ENCODE measurements at regions not wholly inside any gene's neighbourhood (a gene's known extent, or its start where the extent isn't known, plus 50 kb on each side); places are given as distances from the start of the nearest gene placed in this dataset.

DNA sequence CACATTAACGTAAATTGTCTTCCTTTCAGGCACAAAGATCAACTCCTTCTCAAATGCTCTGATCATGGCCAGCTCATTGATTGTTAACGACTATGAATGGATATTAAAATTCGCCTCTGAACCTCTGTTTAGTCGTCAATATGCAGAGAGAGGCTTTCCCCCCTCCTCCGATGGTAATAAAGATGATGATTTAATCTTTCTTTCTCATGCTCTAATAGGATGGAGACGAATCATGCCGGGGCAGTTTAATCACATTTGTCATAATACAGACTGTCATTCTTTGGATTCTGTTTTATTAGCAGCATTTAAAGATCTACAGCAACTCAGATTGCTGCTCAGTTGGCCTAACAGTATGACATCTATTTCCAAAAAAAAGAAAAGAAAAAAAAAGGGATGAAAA, 132.9 kb downstream of the SREK1 start:
- Histone ChIP-seq H3K9ac (ENCODE audit: insufficient read depth, low read depth, low read length) (no peak overlapping the region), H2AFZ (ENCODE audit: low read length) (no peak overlapping the region), H3K36me3 (replicated peaks in 1 of 2; ENCODE audit: control insufficient read depth in 1 of 2, insufficient read depth in 2 of 2, low read length in 2 of 2) (no peaks in the 10 kb centered on the region), H3K4me1 (ENCODE audit: insufficient read depth, low read length) (no peaks in the 10 kb centered on the region), H3K4me2 (ENCODE audit: low read depth, low read length) (no peak overlapping the region), H3K9me3 (ENCODE audit: low read length) (no peaks in the 10 kb centered on the region), H4K20me1 (ENCODE audit: insufficient read depth, low read length) (no peaks in the 10 kb centered on the region), H3K4me3 (replicated peaks in 1 of 3; ENCODE audit: insufficient read depth in 1 of 3, low read depth in 2 of 3, low read length in 3 of 3) (no peak overlapping the region), H3K27ac (ENCODE audit: extremely low read length, insufficient read depth, low read length) (no peak overlapping the region), H3K79me2 (ENCODE audit: insufficient read depth, low read length) (no peaks in the 10 kb centered on the region), H3K27me3 (ENCODE audit: control insufficient read depth in 1 of 2, insufficient read depth in 2 of 2, low read length in 2 of 2) (peaks cover 1 to 24% of the 10 kb centered on the region in 2 experiments; a peak in 3 of 5 replicates)
- 6% methylated on average over 7 of the region's 7 CpGs for WGBS (ENCODE audit: low lambda C conversion rate)
- ATAC-seq: no peak
- no TSS peak for BruUV-seq (replicated peaks)
- TF ChIP-seq ZNF264 (CRISPR knock-in tag; IDR thresholded peaks at IDR 0.05): no peak
- no peak for TF ChIP-seq ATM (IDR thresholded peaks at IDR 0.05; ENCODE audit: borderline replicate concordance)
- no peak for TF ChIP-seq PCBP2 (optimal IDR thresholded peaks at IDR 0.05; ENCODE audit: low read depth, low read length, poor library complexity, severe bottlenecking)
- TF ChIP-seq SOX5 (CRISPR knock-in tag; IDR thresholded peaks at IDR 0.05; ENCODE audit: borderline replicate concordance): no peak
- no peak for TF ChIP-seq ZNF263 (CRISPR knock-in tag; IDR thresholded peaks at IDR 0.05)
- TF ChIP-seq EEA1 (CRISPR knock-in tag; IDR thresholded peaks at IDR 0.05; ENCODE audit: borderline replicate concordance): no peak
- no peak for TF ChIP-seq NONO (IDR thresholded peaks at IDR 0.05)
- no peak for TF ChIP-seq NONO (CRISPR knock-in tag; conservative IDR thresholded peaks at IDR 0.05)
- TF ChIP-seq ZNF768 (CRISPR knock-in tag; IDR thresholded peaks at IDR 0.05): no peak
- TF ChIP-seq KLF13 (CRISPR knock-in tag; IDR thresholded peaks at IDR 0.05): no peak
- in situ Hi-C loops (cut with HindIII; ENCODE audit: extremely low pct_ligation_motif_present, low pct_unique_long_range_greater_than_20kb) (no loop called here), intact Hi-C loops (cut with micrococcal nuclease; ENCODE audit: unreplicated experiment) (no loop called here)
- ChIA-PET POLR2A (no interaction called here), CTCF (ENCODE audit: low intra/inter-chr PET ratio, low total read pairs) (no interaction called here)
- FAIRE-seq: no peak
- DNase-seq (ENCODE audit: low spot score): no peak

DNA sequence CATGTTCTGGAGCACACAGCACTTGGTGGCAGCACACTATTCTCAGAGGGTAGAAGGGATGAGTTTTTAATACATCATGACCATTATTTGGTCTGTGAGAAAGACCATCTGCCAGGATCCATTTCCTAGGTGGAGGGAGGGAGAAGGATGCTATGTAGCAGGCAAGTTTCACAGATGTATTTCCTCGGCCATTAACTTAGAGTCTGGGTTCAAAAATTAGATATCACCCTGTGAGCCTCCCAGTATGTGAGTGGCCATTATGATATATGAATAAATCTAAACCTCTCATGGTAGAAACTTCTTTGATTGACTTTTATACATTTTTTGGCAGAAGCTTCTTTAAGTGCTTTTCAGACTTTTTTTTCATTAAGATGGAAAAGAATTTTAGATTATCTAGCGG, 133.9 kb downstream of the SREK1 start:
- TF ChIP-seq MAF1 (CRISPR knock-in tag; IDR thresholded peaks at IDR 0.05; ENCODE audit: borderline replicate concordance): no peak
- TF ChIP-seq, protein P1, sequence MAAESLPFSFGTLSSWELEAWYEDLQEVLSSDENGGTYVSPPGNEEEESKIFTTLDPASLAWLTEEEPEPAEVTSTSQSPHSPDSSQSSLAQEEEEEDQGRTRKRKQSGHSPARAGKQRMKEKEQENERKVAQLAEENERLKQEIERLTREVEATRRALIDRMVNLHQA (CRISPR knock-in tag; IDR thresholded peaks at IDR 0.05): no peak
- TF ChIP-seq, protein P2, sequence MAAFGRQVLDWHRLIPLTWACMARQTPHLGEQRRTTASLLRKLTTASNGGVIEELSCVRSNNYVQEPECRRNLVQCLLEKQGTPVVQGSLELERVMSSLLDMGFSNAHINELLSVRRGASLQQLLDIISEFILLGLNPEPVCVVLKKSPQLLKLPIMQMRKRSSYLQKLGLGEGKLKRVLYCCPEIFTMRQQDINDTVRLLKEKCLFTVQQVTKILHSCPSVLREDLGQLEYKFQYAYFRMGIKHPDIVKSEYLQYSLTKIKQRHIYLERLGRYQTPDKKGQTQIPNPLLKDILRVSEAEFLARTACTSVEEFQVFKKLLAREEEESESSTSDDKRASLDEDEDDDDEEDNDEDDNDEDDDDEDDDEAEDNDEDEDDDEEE (CRISPR knock-in tag; IDR thresholded peaks at IDR 0.05): no peak
- TF ChIP-seq ZNF678 (CRISPR knock-in tag; IDR thresholded peaks at IDR 0.05): no peak
- TF ChIP-seq, protein P3, sequence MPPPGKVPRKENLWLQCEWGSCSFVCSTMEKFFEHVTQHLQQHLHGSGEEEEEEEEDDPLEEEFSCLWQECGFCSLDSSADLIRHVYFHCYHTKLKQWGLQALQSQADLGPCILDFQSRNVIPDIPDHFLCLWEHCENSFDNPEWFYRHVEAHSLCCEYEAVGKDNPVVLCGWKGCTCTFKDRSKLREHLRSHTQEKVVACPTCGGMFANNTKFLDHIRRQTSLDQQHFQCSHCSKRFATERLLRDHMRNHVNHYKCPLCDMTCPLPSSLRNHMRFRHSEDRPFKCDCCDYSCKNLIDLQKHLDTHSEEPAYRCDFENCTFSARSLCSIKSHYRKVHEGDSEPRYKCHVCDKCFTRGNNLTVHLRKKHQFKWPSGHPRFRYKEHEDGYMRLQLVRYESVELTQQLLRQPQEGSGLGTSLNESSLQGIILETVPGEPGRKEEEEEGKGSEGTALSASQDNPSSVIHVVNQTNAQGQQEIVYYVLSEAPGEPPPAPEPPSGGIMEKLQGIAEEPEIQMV (CRISPR knock-in tag; IDR thresholded peaks at IDR 0.05; ENCODE audit: low read depth): no peak
- no peak for TF ChIP-seq HOXA3 (CRISPR knock-in tag; IDR thresholded peaks at IDR 0.05)
- no peak for TF ChIP-seq NR2F1 (CRISPR knock-in tag; IDR thresholded peaks at IDR 0.05)
- TF ChIP-seq CC2D1A (CRISPR knock-in tag; IDR thresholded peaks at IDR 0.05): no peak
- TF ChIP-seq NFE2L1 (CRISPR knock-in tag; IDR thresholded peaks at IDR 0.05; ENCODE audit: borderline replicate concordance): no peak
- no peak for TF ChIP-seq ZKSCAN8 (CRISPR knock-in tag; IDR thresholded peaks at IDR 0.05; ENCODE audit: borderline replicate concordance)
- no peaks in the 10 kb centered on the region for H4K20me1 ChIP-seq (ENCODE audit: insufficient read depth, low read length)
- H3K4me3 ChIP-seq (replicated peaks in 1 of 3; ENCODE audit: insufficient read depth in 1 of 3, low read depth in 2 of 3, low read length in 3 of 3): no peak overlapping the region
- no peak overlapping the region for H3K9ac ChIP-seq (ENCODE audit: insufficient read depth, low read depth, low read length)
- WGBS (ENCODE audit: low lambda C conversion rate): 22% methylated on average over 2 of the region's 2 CpGs
- no TSS peak for BruUV-seq (replicated peaks)
- H3K36me3 ChIP-seq (replicated peaks in 1 of 2; ENCODE audit: control insufficient read depth in 1 of 2, insufficient read depth in 2 of 2, low read length in 2 of 2): no peaks in the 10 kb centered on the region
- ATAC-seq (no peak), FAIRE-seq (no peak), DNase-seq (ENCODE audit: low spot score) (no peak)
- POLR2A ChIA-PET: no interaction called here
- no peak overlapping the region for H2AFZ ChIP-seq (ENCODE audit: low read length)
- H3K27ac ChIP-seq (ENCODE audit: extremely low read length, insufficient read depth, low read length): no peak overlapping the region
- H3K4me2 ChIP-seq (ENCODE audit: low read depth, low read length): no peak overlapping the region
- no peaks in the 10 kb centered on the region for H3K9me3 ChIP-seq (ENCODE audit: low read length)
- H3K27me3 ChIP-seq (ENCODE audit: control insufficient read depth in 1 of 2, insufficient read depth in 2 of 2, low read length in 2 of 2): peaks cover 1 to 21% of the 10 kb centered on the region in 2 experiments; a peak in 3 of 5 replicates
- no peaks in the 10 kb centered on the region for H3K79me2 ChIP-seq (ENCODE audit: insufficient read depth, low read length)
- CTCF ChIA-PET (ENCODE audit: low intra/inter-chr PET ratio, low total read pairs): no interaction called here
- H3K4me1 ChIP-seq (ENCODE audit: insufficient read depth, low read length): no peaks in the 10 kb centered on the region
- in situ Hi-C loops (cut with HindIII; ENCODE audit: extremely low pct_ligation_motif_present, low pct_unique_long_range_greater_than_20kb) (no loop called here), intact Hi-C loops (cut with micrococcal nuclease; ENCODE audit: unreplicated experiment) (no loop called here)
